ENCODE measurements at regions not wholly inside any gene's neighbourhood (a gene's known extent, or its start where the extent isn't known, plus 50 kb on each side); places are given as distances from the start of the nearest gene placed in this dataset.

DNA sequence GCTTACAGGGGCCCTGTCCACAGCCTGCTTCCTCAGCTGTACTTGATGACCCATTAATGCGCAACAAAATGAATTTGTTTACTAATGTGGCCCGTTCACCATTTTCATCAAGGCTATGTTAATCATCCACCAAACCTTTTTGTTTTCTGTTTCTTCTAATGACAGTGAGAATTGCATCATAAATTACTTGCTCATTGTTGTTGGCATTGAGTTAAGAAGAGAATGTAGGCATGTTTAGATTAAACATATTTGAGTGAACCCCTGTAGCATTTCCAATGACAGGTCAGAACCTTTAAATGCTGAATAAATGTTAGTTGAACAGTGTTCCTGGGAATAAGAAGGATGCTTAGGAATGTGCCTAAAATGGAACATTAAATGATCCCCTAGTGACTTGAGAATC, 183.4 kb downstream of the SPRY1 start:
- TF ChIP-seq, protein P1, sequence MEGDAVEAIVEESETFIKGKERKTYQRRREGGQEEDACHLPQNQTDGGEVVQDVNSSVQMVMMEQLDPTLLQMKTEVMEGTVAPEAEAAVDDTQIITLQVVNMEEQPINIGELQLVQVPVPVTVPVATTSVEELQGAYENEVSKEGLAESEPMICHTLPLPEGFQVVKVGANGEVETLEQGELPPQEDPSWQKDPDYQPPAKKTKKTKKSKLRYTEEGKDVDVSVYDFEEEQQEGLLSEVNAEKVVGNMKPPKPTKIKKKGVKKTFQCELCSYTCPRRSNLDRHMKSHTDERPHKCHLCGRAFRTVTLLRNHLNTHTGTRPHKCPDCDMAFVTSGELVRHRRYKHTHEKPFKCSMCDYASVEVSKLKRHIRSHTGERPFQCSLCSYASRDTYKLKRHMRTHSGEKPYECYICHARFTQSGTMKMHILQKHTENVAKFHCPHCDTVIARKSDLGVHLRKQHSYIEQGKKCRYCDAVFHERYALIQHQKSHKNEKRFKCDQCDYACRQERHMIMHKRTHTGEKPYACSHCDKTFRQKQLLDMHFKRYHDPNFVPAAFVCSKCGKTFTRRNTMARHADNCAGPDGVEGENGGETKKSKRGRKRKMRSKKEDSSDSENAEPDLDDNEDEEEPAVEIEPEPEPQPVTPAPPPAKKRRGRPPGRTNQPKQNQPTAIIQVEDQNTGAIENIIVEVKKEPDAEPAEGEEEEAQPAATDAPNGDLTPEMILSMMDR (conservative IDR thresholded peaks at IDR 0.05; ENCODE audit: low read length): no peak
- no peak for TF ChIP-seq EZH2phosphoT487 (IDR thresholded peaks at IDR 0.05; ENCODE audit: borderline replicate concordance, low read depth, low read length)

All from OCI-LY7 (cell line).